ENCODE measurements at regions not wholly inside any gene's neighbourhood (a gene's known extent, or its start where the extent isn't known, plus 50 kb on each side); places are given as distances from the start of the nearest gene placed in this dataset.

- TF ChIP-seq POLR2A (IDR thresholded peaks at IDR 0.05; ENCODE audit: low read depth, low read length): no peak
- TF ChIP-seq, protein P1, sequence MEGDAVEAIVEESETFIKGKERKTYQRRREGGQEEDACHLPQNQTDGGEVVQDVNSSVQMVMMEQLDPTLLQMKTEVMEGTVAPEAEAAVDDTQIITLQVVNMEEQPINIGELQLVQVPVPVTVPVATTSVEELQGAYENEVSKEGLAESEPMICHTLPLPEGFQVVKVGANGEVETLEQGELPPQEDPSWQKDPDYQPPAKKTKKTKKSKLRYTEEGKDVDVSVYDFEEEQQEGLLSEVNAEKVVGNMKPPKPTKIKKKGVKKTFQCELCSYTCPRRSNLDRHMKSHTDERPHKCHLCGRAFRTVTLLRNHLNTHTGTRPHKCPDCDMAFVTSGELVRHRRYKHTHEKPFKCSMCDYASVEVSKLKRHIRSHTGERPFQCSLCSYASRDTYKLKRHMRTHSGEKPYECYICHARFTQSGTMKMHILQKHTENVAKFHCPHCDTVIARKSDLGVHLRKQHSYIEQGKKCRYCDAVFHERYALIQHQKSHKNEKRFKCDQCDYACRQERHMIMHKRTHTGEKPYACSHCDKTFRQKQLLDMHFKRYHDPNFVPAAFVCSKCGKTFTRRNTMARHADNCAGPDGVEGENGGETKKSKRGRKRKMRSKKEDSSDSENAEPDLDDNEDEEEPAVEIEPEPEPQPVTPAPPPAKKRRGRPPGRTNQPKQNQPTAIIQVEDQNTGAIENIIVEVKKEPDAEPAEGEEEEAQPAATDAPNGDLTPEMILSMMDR (IDR thresholded peaks at IDR 0.05; ENCODE audit: extremely low read depth in 1 of 2, insufficient read depth in 1 of 2, low read depth in 1 of 2, low read length in 2 of 2): no peak
- TF ChIP-seq POLR2AphosphoS5 (IDR thresholded peaks at IDR 0.05; ENCODE audit: insufficient read depth, low read depth, low read length): no peak
- TF ChIP-seq MYC (IDR thresholded peaks at IDR 0.05; ENCODE audit: low read depth, low read length): no peak
- TF ChIP-seq, protein P2, sequence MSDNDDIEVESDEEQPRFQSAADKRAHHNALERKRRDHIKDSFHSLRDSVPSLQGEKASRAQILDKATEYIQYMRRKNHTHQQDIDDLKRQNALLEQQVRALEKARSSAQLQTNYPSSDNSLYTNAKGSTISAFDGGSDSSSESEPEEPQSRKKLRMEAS (IDR thresholded peaks at IDR 0.05; ENCODE audit: insufficient read depth, insufficient read length): no peak
Measured at GRCh38 chr6:71466362-71466761, 177.8 kb downstream of the OGFRL1 start.
